ENCODE measurements at regions not wholly inside any gene's neighbourhood (a gene's known extent, or its start where the extent isn't known, plus 50 kb on each side); places are given as distances from the start of the nearest gene placed in this dataset.
A peak's percentile ranks its signal among the peaks of the same experiment; 100 is the strongest.

DNA sequence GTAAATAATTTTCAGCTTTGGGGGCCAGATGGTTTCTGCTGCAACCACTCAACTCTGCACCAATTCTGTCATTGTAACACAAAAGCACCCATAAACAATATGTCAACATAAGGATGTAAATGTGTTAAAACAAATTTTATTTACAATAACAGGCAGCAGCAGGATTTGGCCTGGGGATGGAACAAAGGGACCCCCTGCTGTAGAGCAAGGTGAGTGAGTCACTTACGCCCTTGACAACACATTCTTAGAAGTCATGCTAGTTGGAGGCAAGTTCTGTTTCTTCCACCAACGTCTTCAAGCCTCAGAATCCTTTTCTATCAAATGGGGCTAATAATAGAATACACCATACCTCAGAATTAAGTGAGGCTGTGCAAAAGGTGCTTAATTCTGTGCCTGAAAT lies 610.2 kb upstream of the SYT4 start:
- H2BK5ac ChIP-seq (ENCODE audit: low read depth, low read length, poor library complexity, severe bottlenecking), result no peak overlapping the region
- no peak overlapping the region for H2AFZ ChIP-seq (ENCODE audit: low read depth, low read length)
- no peak overlapping the region for H3K18ac ChIP-seq (ENCODE audit: low read depth in 1 of 2, low read length in 2 of 2)
- no peak overlapping the region for H3K9ac ChIP-seq (ENCODE audit: low read length)
- no peak overlapping the region for H2BK12ac ChIP-seq (ENCODE audit: low read length in 2 of 2)
- H3K36me3 ChIP-seq (ENCODE audit: control insufficient read depth in 1 of 2, insufficient read depth in 2 of 2, low read depth in 1 of 2, low read length in 2 of 2), result peaks cover 0 to 24% of the 10 kb centered on the region in 2 experiments
- H3K4me2 ChIP-seq (ENCODE audit: low read length, poor library complexity, severe bottlenecking), result no peak overlapping the region
- no peak overlapping the region for H2BK120ac ChIP-seq (ENCODE audit: low read depth, low read length)
- H4K8ac ChIP-seq (ENCODE audit: low read length), result no peak overlapping the region
- 100% methylated on average over 1 of the region's 2 CpGs for WGBS
- H3K9me3 ChIP-seq (ENCODE audit: control insufficient read depth, low read length), result no peaks in the 10 kb centered on the region
- no peak overlapping the region for H3K23ac ChIP-seq (ENCODE audit: low read length in 2 of 2)
- no peak overlapping the region for H3K27ac ChIP-seq (ENCODE audit: low read length, poor library complexity, severe bottlenecking)
- no peak overlapping the region for H2BK15ac ChIP-seq (ENCODE audit: low read depth, poor library complexity, severe bottlenecking)
- no peaks in the 10 kb centered on the region for H3K79me1 ChIP-seq (replicated peaks; ENCODE audit: low read length, poor library complexity, severe bottlenecking)
- H4K91ac ChIP-seq (ENCODE audit: low read length), result no peak overlapping the region
- H3K14ac ChIP-seq (ENCODE audit: low read length in 2 of 2), result no peak overlapping the region
- no peak overlapping the region for H3K4ac ChIP-seq (ENCODE audit: low read depth in 1 of 2, low read length in 2 of 2)
- no peak overlapping the region for H2AK5ac ChIP-seq (ENCODE audit: low read length, severe bottlenecking)
- H3K27me3 ChIP-seq (ENCODE audit: control insufficient read depth in 1 of 2, insufficient read depth in 1 of 2, low read length in 2 of 2), result no peaks in the 10 kb centered on the region
- peaks cover under 1% of the 10 kb centered on the region for H3K4me1 ChIP-seq (ENCODE audit: control insufficient read depth, insufficient read depth, low read depth, low read length)
- no peak overlapping the region for H3K4me3 ChIP-seq (ENCODE audit: insufficient read depth in 1 of 2, low read depth in 1 of 2, low read length in 2 of 2)
- DNase-seq, result no peak

DNA sequence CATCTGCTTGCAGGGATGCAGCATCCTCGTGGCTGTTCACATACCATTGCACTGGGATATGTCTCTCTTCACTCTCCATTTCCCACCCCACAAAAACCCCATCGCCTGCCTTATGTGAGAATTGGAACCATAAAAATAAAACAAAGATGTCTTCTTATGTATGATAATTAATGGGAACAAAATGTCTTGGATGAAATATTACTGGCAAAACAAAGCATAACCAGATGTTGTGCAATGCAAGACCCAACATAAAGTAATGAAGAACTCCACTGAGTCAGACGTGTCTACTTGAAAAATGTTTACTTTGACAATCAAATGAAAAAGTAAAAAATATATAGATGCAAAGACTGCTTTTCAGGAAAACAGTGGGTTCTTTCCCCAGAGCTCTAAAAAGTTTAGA lies 611.3 kb upstream of the SYT4 start:
- Histone ChIP-seq H2AFZ (ENCODE audit: low read depth, low read length) (no peak overlapping the region), H2BK120ac (ENCODE audit: low read depth, low read length) (no peak overlapping the region), H2AK5ac (ENCODE audit: low read length, severe bottlenecking) (no peak overlapping the region), H3K27me3 (ENCODE audit: control insufficient read depth in 1 of 2, insufficient read depth in 1 of 2, low read length in 2 of 2) (no peaks in the 10 kb centered on the region), H3K9ac (ENCODE audit: low read length) (peak overlapping the region; percentile 4), H4K8ac (ENCODE audit: low read length) (no peak overlapping the region), H3K9me3 (ENCODE audit: control insufficient read depth, low read length) (no peaks in the 10 kb centered on the region), H3K4me2 (ENCODE audit: low read length, poor library complexity, severe bottlenecking) (no peak overlapping the region), H3K4me1 (ENCODE audit: control insufficient read depth, insufficient read depth, low read depth, low read length) (peaks cover 3% of the 10 kb centered on the region), H3K79me1 (replicated peaks; ENCODE audit: low read length, poor library complexity, severe bottlenecking) (no peaks in the 10 kb centered on the region), H4K91ac (ENCODE audit: low read length) (no peak overlapping the region), H3K36me3 (ENCODE audit: control insufficient read depth in 1 of 2, insufficient read depth in 2 of 2, low read depth in 1 of 2, low read length in 2 of 2) (peaks cover 0 to 24% of the 10 kb centered on the region in 2 experiments), H3K23ac (ENCODE audit: low read length in 2 of 2) (no peak overlapping the region), H3K27ac (ENCODE audit: low read length, poor library complexity, severe bottlenecking) (no peak overlapping the region), H3K4ac (ENCODE audit: low read depth in 1 of 2, low read length in 2 of 2) (no peak overlapping the region), H3K18ac (ENCODE audit: low read depth in 1 of 2, low read length in 2 of 2) (no peak overlapping the region), H3K4me3 (ENCODE audit: insufficient read depth in 1 of 2, low read depth in 1 of 2, low read length in 2 of 2) (no peak overlapping the region), H2BK5ac (ENCODE audit: low read depth, low read length, poor library complexity, severe bottlenecking) (no peak overlapping the region), H2BK15ac (ENCODE audit: low read depth, poor library complexity, severe bottlenecking) (no peak overlapping the region), H3K14ac (ENCODE audit: low read length in 2 of 2) (no peak overlapping the region), H2BK12ac (ENCODE audit: low read length in 2 of 2) (no peak overlapping the region)
- WGBS, result 33% methylated on average over 1 of the region's 3 CpGs
- DNase-seq, result no peak

DNA sequence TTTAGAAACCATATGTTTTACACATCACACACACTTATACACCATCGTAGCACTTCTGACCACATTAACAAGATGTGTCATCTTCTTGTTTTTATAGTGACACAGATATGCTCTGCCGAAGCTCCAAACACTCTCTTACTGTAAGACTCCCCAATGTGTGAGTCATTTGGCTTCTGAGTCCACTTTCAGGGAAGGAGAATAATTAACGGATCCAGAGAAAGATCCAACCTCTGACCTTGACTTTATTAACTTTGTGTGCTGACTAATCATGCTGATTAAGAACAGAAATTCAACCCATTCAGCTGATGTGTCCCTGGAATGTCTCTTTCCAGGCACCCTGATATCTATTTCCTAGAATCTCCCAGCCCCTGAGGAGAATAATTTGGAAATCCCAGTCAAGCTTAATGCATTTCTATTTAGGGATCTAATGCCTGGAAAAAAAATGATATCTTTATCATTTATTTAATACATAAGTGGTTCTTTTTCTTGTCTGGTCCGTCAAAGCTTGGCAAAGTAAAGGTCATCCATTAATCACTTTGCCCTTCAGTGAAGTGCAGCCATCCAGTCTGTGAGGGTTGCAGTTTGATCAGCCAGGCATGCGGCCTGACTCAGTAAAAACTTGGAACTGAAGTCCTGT lies 615.8 kb upstream of the SYT4 start:
- Histone ChIP-seq H3K9ac (ENCODE audit: low read length) (peak overlapping the region; percentile 65), H2AFZ (ENCODE audit: low read depth, low read length) (no peak overlapping the region), H3K14ac (ENCODE audit: low read length in 2 of 2) (no peak overlapping the region), H3K27ac (ENCODE audit: low read length, poor library complexity, severe bottlenecking) (peak overlapping the region; percentile 70), H2BK120ac (ENCODE audit: low read depth, low read length) (no peak overlapping the region), H2BK12ac (ENCODE audit: low read length in 2 of 2) (peak overlapping the region; percentile 51 to 63), H3K79me1 (replicated peaks; ENCODE audit: low read length, poor library complexity, severe bottlenecking) (no peaks in the 10 kb centered on the region), H2BK15ac (ENCODE audit: low read depth, poor library complexity, severe bottlenecking) (no peak overlapping the region), H4K91ac (ENCODE audit: low read length) (no peak overlapping the region), H3K18ac (ENCODE audit: low read depth in 1 of 2, low read length in 2 of 2) (peak overlapping the region in 1 of 2 experiments; percentile 60), H4K8ac (ENCODE audit: low read length) (no peak overlapping the region), H3K9me3 (ENCODE audit: control insufficient read depth, low read length) (no peaks in the 10 kb centered on the region), H3K4me3 (ENCODE audit: insufficient read depth in 1 of 2, low read depth in 1 of 2, low read length in 2 of 2) (no peak overlapping the region), H3K4ac (ENCODE audit: low read depth in 1 of 2, low read length in 2 of 2) (no peak overlapping the region), H2BK5ac (ENCODE audit: low read depth, low read length, poor library complexity, severe bottlenecking) (no peak overlapping the region), H2AK5ac (ENCODE audit: low read length, severe bottlenecking) (no peak overlapping the region), H3K36me3 (ENCODE audit: control insufficient read depth in 1 of 2, insufficient read depth in 2 of 2, low read depth in 1 of 2, low read length in 2 of 2) (peaks cover 0 to 8% of the 10 kb centered on the region in 2 experiments), H3K27me3 (ENCODE audit: control insufficient read depth in 1 of 2, insufficient read depth in 1 of 2, low read length in 2 of 2) (no peaks in the 10 kb centered on the region), H3K4me1 (ENCODE audit: control insufficient read depth, insufficient read depth, low read depth, low read length) (peaks cover 3% of the 10 kb centered on the region), H3K23ac (ENCODE audit: low read length in 2 of 2) (no peak overlapping the region), H3K4me2 (ENCODE audit: low read length, poor library complexity, severe bottlenecking) (no peak overlapping the region)
- WGBS, result 12% methylated on average over 5 of the region's 5 CpGs
- peak; percentile 91 for DNase-seq

DNA sequence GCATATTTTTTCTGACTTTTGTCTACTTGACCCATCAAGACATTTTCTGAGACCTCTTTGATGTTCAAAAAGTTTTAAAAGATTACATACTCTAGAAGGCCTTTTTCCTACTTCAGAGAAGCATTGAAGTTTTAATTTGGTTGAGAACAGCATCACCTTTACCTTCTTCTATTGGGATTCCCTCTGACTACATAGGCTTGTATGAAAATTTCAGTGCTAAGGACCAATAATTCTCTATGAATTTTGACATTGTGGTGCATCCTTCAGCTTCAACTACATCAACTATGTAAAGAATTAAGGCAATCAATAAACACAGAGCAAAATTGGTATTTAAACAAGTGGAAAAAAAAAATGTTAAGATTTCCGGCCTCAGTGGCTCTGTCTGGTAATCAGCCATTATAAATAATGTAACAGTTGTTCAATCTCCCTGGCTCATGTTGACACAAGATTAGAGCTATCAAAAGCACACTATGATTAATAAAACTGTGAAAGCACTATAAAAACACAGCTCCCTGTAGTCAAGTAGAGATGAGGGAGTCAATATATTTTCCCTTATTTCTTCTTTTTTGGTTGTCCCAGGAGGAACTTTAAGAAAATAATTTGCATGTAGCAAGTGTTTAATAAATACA lies 627.0 kb upstream of the SYT4 start:
- no peak overlapping the region for H3K4ac ChIP-seq (ENCODE audit: low read depth in 1 of 2, low read length in 2 of 2)
- H3K27ac ChIP-seq (ENCODE audit: low read length, poor library complexity, severe bottlenecking), result no peak overlapping the region
- no peaks in the 10 kb centered on the region for H3K79me1 ChIP-seq (replicated peaks; ENCODE audit: low read length, poor library complexity, severe bottlenecking)
- no peaks in the 10 kb centered on the region for H3K36me3 ChIP-seq (ENCODE audit: control insufficient read depth in 1 of 2, insufficient read depth in 2 of 2, low read depth in 1 of 2, low read length in 2 of 2)
- H3K9me3 ChIP-seq (ENCODE audit: control insufficient read depth, low read length), result no peaks in the 10 kb centered on the region
- DNase-seq, result no peak
- no peak overlapping the region for H3K14ac ChIP-seq (ENCODE audit: low read length in 2 of 2)
- no peak overlapping the region for H3K4me2 ChIP-seq (ENCODE audit: low read length, poor library complexity, severe bottlenecking)
- H2AK5ac ChIP-seq (ENCODE audit: low read length, severe bottlenecking), result no peak overlapping the region
- WGBS, result no CpG with 5 or more reads among the region's 1 CpG
- no peak overlapping the region for H4K91ac ChIP-seq (ENCODE audit: low read length)
- no peak overlapping the region for H3K18ac ChIP-seq (ENCODE audit: low read depth in 1 of 2, low read length in 2 of 2)
- no peak overlapping the region for H2BK15ac ChIP-seq (ENCODE audit: low read depth, poor library complexity, severe bottlenecking)
- H3K27me3 ChIP-seq (ENCODE audit: control insufficient read depth in 1 of 2, insufficient read depth in 1 of 2, low read length in 2 of 2), result no peaks in the 10 kb centered on the region
- H3K4me3 ChIP-seq (ENCODE audit: insufficient read depth in 1 of 2, low read depth in 1 of 2, low read length in 2 of 2), result no peak overlapping the region
- no peak overlapping the region for H4K8ac ChIP-seq (ENCODE audit: low read length)
- no peaks in the 10 kb centered on the region for H3K4me1 ChIP-seq (ENCODE audit: control insufficient read depth, insufficient read depth, low read depth, low read length)
- no peak overlapping the region for H2BK120ac ChIP-seq (ENCODE audit: low read depth, low read length)
- H2BK5ac ChIP-seq (ENCODE audit: low read depth, low read length, poor library complexity, severe bottlenecking), result no peak overlapping the region
- no peak overlapping the region for H2BK12ac ChIP-seq (ENCODE audit: low read length in 2 of 2)
- no peak overlapping the region for H2AFZ ChIP-seq (ENCODE audit: low read depth, low read length)
- no peak overlapping the region for H3K9ac ChIP-seq (ENCODE audit: low read length)
- H3K23ac ChIP-seq (ENCODE audit: low read length in 2 of 2), result no peak overlapping the region
